ENCODE measurements at regions not wholly inside any gene's neighbourhood (a gene's known extent, or its start where the extent isn't known, plus 50 kb on each side); places are given as distances from the start of the nearest gene placed in this dataset.

- H3K79me1 ChIP-seq (ENCODE audit: low read length) = no peaks in the 10 kb centered on the region
- no peak overlapping the region for H3K18ac ChIP-seq (ENCODE audit: low read length)
- WGBS (ENCODE audit: extremely low coverage, insufficient coverage, low lambda C conversion rate) = no CpG with 5 or more reads among the region's 2 CpGs
- H3K4ac ChIP-seq (ENCODE audit: low read depth, low read length) = no peak overlapping the region
- no peaks in the 10 kb centered on the region for H3K79me2 ChIP-seq (ENCODE audit: control insufficient read depth, insufficient read depth, low read length)
- H3K4me3 ChIP-seq (ENCODE audit: low read length) = no peak overlapping the region
- no peak overlapping the region for H3K23ac ChIP-seq (ENCODE audit: low read length)
- no peak overlapping the region for H3K9ac ChIP-seq (ENCODE audit: low read length)
- H3K4me2 ChIP-seq (ENCODE audit: low read length) = no peak overlapping the region
- H4K5ac ChIP-seq (ENCODE audit: low read length) = no peak overlapping the region
- no peak for DNase-seq
- H3K27ac ChIP-seq (ENCODE audit: low read depth, low read length) = no peak overlapping the region
- no peak overlapping the region for H2AK5ac ChIP-seq (ENCODE audit: low read length)
- H4K8ac ChIP-seq (ENCODE audit: low read depth, low read length) = no peak overlapping the region
- H3K4me1 ChIP-seq (ENCODE audit: control insufficient read depth, low read depth, low read length) = no peaks in the 10 kb centered on the region
- H2BK15ac ChIP-seq (replicated peaks; ENCODE audit: low read depth) = no peak overlapping the region
- H2BK5ac ChIP-seq (ENCODE audit: low read length) = no peak overlapping the region
- no peaks in the 10 kb centered on the region for H3K36me3 ChIP-seq (ENCODE audit: control insufficient read depth, insufficient read depth, low read length)
- no peak overlapping the region for H2BK120ac ChIP-seq (ENCODE audit: low read depth, low read length)
- no peak overlapping the region for H3K56ac ChIP-seq (ENCODE audit: low read length)
- no peaks in the 10 kb centered on the region for H3K27me3 ChIP-seq (ENCODE audit: insufficient read depth, low read length, poor library complexity)
Observed at GRCh38 chr7:68816491-68816890, 781.8 kb upstream of the AUTS2 start.

- Histone ChIP-seq H3K4me1 (ENCODE audit: control insufficient read depth, low read depth, low read length) (no peaks in the 10 kb centered on the region), H3K79me1 (ENCODE audit: low read length) (no peaks in the 10 kb centered on the region), H4K8ac (ENCODE audit: low read depth, low read length) (no peak overlapping the region), H3K9ac (ENCODE audit: low read length) (no peak overlapping the region), H3K56ac (ENCODE audit: low read length) (no peak overlapping the region), H3K18ac (ENCODE audit: low read length) (no peak overlapping the region), H3K79me2 (ENCODE audit: control insufficient read depth, insufficient read depth, low read length) (no peaks in the 10 kb centered on the region), H2BK5ac (ENCODE audit: low read length) (no peak overlapping the region), H3K4me3 (ENCODE audit: low read length) (no peak overlapping the region), H4K5ac (ENCODE audit: low read length) (no peak overlapping the region), H2BK120ac (ENCODE audit: low read depth, low read length) (no peak overlapping the region), H3K4me2 (ENCODE audit: low read length) (no peak overlapping the region), H2BK15ac (replicated peaks; ENCODE audit: low read depth) (no peak overlapping the region), H3K36me3 (ENCODE audit: control insufficient read depth, insufficient read depth, low read length) (no peaks in the 10 kb centered on the region), H3K27ac (ENCODE audit: low read depth, low read length) (no peak overlapping the region), H3K27me3 (ENCODE audit: insufficient read depth, low read length, poor library complexity) (no peaks in the 10 kb centered on the region), H2AK5ac (ENCODE audit: low read length) (no peak overlapping the region), H3K23ac (ENCODE audit: low read length) (no peak overlapping the region), H3K4ac (ENCODE audit: low read depth, low read length) (no peak overlapping the region)
- WGBS (ENCODE audit: extremely low coverage, insufficient coverage, low lambda C conversion rate) = no CpG with 5 or more reads among the region's 6 CpGs
- DNase-seq = no peak
Observed at GRCh38 chr7:68820321-68820720, 778.0 kb upstream of the AUTS2 start.

GRCh38 chr7:68821846-68822245 is 776.4 kb upstream of the AUTS2 start:
- Histone ChIP-seq H3K36me3 (ENCODE audit: control insufficient read depth, insufficient read depth, low read length) (no peaks in the 10 kb centered on the region), H3K79me2 (ENCODE audit: control insufficient read depth, insufficient read depth, low read length) (no peaks in the 10 kb centered on the region)

GRCh38 chr7:68823996-68824780 is 774.1 kb upstream of the AUTS2 start:
- H3K4me3 ChIP-seq (ENCODE audit: low read length) = no peak overlapping the region
- no peak overlapping the region for H3K27ac ChIP-seq (ENCODE audit: low read depth, low read length)
- H2BK120ac ChIP-seq (ENCODE audit: low read depth, low read length) = no peak overlapping the region
- H3K23ac ChIP-seq (ENCODE audit: low read length) = no peak overlapping the region
- no peaks in the 10 kb centered on the region for H3K4me1 ChIP-seq (ENCODE audit: control insufficient read depth, low read depth, low read length)
- no peaks in the 10 kb centered on the region for H3K79me1 ChIP-seq (ENCODE audit: low read length)
- no peak overlapping the region for H3K56ac ChIP-seq (ENCODE audit: low read length)
- H3K79me2 ChIP-seq (ENCODE audit: control insufficient read depth, insufficient read depth, low read length) = no peaks in the 10 kb centered on the region
- no peak overlapping the region for H2BK15ac ChIP-seq (replicated peaks; ENCODE audit: low read depth)
- H4K8ac ChIP-seq (ENCODE audit: low read depth, low read length) = no peak overlapping the region
- WGBS (ENCODE audit: extremely low coverage, insufficient coverage, low lambda C conversion rate) = no CpG with 5 or more reads among the region's 5 CpGs
- DNase-seq = no peak
- no peak overlapping the region for H2AK5ac ChIP-seq (ENCODE audit: low read length)
- H2BK5ac ChIP-seq (ENCODE audit: low read length) = no peak overlapping the region
- H3K18ac ChIP-seq (ENCODE audit: low read length) = no peak overlapping the region
- no peak overlapping the region for H3K4ac ChIP-seq (ENCODE audit: low read depth, low read length)
- no peak overlapping the region for H3K9ac ChIP-seq (ENCODE audit: low read length)
- H4K5ac ChIP-seq (ENCODE audit: low read length) = no peak overlapping the region
- no peaks in the 10 kb centered on the region for H3K36me3 ChIP-seq (ENCODE audit: control insufficient read depth, insufficient read depth, low read length)
- no peaks in the 10 kb centered on the region for H3K27me3 ChIP-seq (ENCODE audit: insufficient read depth, low read length, poor library complexity)
- no peak overlapping the region for H3K4me2 ChIP-seq (ENCODE audit: low read length)

More at GRCh38 chr7:68821846-68822245, 776.4 kb upstream of the AUTS2 start:
- Histone ChIP-seq H2BK120ac (ENCODE audit: low read depth, low read length) (no peak overlapping the region), H2AK5ac (ENCODE audit: low read length) (no peak overlapping the region), H3K27ac (ENCODE audit: low read depth, low read length) (no peak overlapping the region), H3K56ac (ENCODE audit: low read length) (no peak overlapping the region), H3K4me2 (ENCODE audit: low read length) (no peak overlapping the region), H3K79me1 (ENCODE audit: low read length) (no peaks in the 10 kb centered on the region), H3K9ac (ENCODE audit: low read length) (no peak overlapping the region), H3K18ac (ENCODE audit: low read length) (no peak overlapping the region), H4K8ac (ENCODE audit: low read depth, low read length) (no peak overlapping the region), H3K27me3 (ENCODE audit: insufficient read depth, low read length, poor library complexity) (no peaks in the 10 kb centered on the region), H2BK5ac (ENCODE audit: low read length) (no peak overlapping the region), H3K4ac (ENCODE audit: low read depth, low read length) (no peak overlapping the region), H3K4me1 (ENCODE audit: control insufficient read depth, low read depth, low read length) (no peaks in the 10 kb centered on the region), H3K23ac (ENCODE audit: low read length) (no peak overlapping the region), H4K5ac (ENCODE audit: low read length) (no peak overlapping the region), H3K4me3 (ENCODE audit: low read length) (no peak overlapping the region), H2BK15ac (replicated peaks; ENCODE audit: low read depth) (no peak overlapping the region)
- DNase-seq = peak; percentile 41
- no CpG with 5 or more reads among the region's 5 CpGs for WGBS (ENCODE audit: extremely low coverage, insufficient coverage, low lambda C conversion rate)

- Histone ChIP-seq H3K4me1 (ENCODE audit: control insufficient read depth, low read depth, low read length) (no peaks in the 10 kb centered on the region), H2BK5ac (ENCODE audit: low read length) (no peak overlapping the region), H3K27ac (ENCODE audit: low read depth, low read length) (no peak overlapping the region), H3K79me1 (ENCODE audit: low read length) (no peaks in the 10 kb centered on the region), H3K4me3 (ENCODE audit: low read length) (no peak overlapping the region), H3K18ac (ENCODE audit: low read length) (no peak overlapping the region), H3K4me2 (ENCODE audit: low read length) (no peak overlapping the region), H3K79me2 (ENCODE audit: control insufficient read depth, insufficient read depth, low read length) (no peaks in the 10 kb centered on the region), H3K23ac (ENCODE audit: low read length) (no peak overlapping the region), H3K4ac (ENCODE audit: low read depth, low read length) (no peak overlapping the region), H2BK120ac (ENCODE audit: low read depth, low read length) (no peak overlapping the region), H4K8ac (ENCODE audit: low read depth, low read length) (no peak overlapping the region), H3K27me3 (ENCODE audit: insufficient read depth, low read length, poor library complexity) (no peaks in the 10 kb centered on the region), H2AK5ac (ENCODE audit: low read length) (no peak overlapping the region), H3K36me3 (ENCODE audit: control insufficient read depth, insufficient read depth, low read length) (no peaks in the 10 kb centered on the region), H3K56ac (ENCODE audit: low read length) (no peak overlapping the region), H4K5ac (ENCODE audit: low read length) (no peak overlapping the region), H3K9ac (ENCODE audit: low read length) (no peak overlapping the region), H2BK15ac (replicated peaks; ENCODE audit: low read depth) (no peak overlapping the region)
- DNase-seq = no peak
- WGBS (ENCODE audit: extremely low coverage, insufficient coverage, low lambda C conversion rate) = no CpG with 5 or more reads among the region's 11 CpGs
Observed at GRCh38 chr7:68828575-68828974, 769.7 kb upstream of the AUTS2 start.

GRCh38 chr7:68833422-68833821 is 764.9 kb upstream of the AUTS2 start:
- no peak overlapping the region for H3K56ac ChIP-seq (ENCODE audit: low read length)
- no peak for DNase-seq
- H3K23ac ChIP-seq (ENCODE audit: low read length) = no peak overlapping the region
- H3K18ac ChIP-seq (ENCODE audit: low read length) = no peak overlapping the region
- no peak overlapping the region for H3K4me3 ChIP-seq (ENCODE audit: low read length)
- H3K36me3 ChIP-seq (ENCODE audit: control insufficient read depth, insufficient read depth, low read length) = no peaks in the 10 kb centered on the region
- H2BK5ac ChIP-seq (ENCODE audit: low read length) = no peak overlapping the region
- H2BK15ac ChIP-seq (replicated peaks; ENCODE audit: low read depth) = no peak overlapping the region
- H3K27ac ChIP-seq (ENCODE audit: low read depth, low read length) = no peak overlapping the region
- H2AK5ac ChIP-seq (ENCODE audit: low read length) = no peak overlapping the region
- no peaks in the 10 kb centered on the region for H3K79me2 ChIP-seq (ENCODE audit: control insufficient read depth, insufficient read depth, low read length)
- no CpG with 5 or more reads among the region's 4 CpGs for WGBS (ENCODE audit: extremely low coverage, insufficient coverage, low lambda C conversion rate)
- no peak overlapping the region for H3K4ac ChIP-seq (ENCODE audit: low read depth, low read length)
- H2BK120ac ChIP-seq (ENCODE audit: low read depth, low read length) = no peak overlapping the region
- H3K4me1 ChIP-seq (ENCODE audit: control insufficient read depth, low read depth, low read length) = no peaks in the 10 kb centered on the region
- H4K5ac ChIP-seq (ENCODE audit: low read length) = no peak overlapping the region
- H3K4me2 ChIP-seq (ENCODE audit: low read length) = no peak overlapping the region
- H3K27me3 ChIP-seq (ENCODE audit: insufficient read depth, low read length, poor library complexity) = no peaks in the 10 kb centered on the region
- no peak overlapping the region for H3K9ac ChIP-seq (ENCODE audit: low read length)
- no peaks in the 10 kb centered on the region for H3K79me1 ChIP-seq (ENCODE audit: low read length)
- no peak overlapping the region for H4K8ac ChIP-seq (ENCODE audit: low read depth, low read length)
